Upper lobe of right lung (tissue), 1 donor: ENCODE measurements at regions not wholly inside any gene's neighbourhood (a gene's known extent, or its start where the extent isn't known, plus 50 kb on each side); places are given as distances from the start of the nearest gene placed in this dataset.

Experiments
- ATAC-seq: fragments of 200-7000 bp; cut with Tn5 transposase; one replicate; pipeline ENCODE4 v1.9.1; 2020; ENCODE audit warnings: mild to moderate bottlenecking, moderate library complexity
- DNase-seq: peaks from one replicate; pipeline ENCODE4 v3.0.0-alpha.2; 2020
- H3K27ac ChIP-seq: fragments of 200-600 bp; one replicate; pipeline ENCODE4 v1.8.0; 2022
- H3K27me3 ChIP-seq: fragments of 200-600 bp; one replicate; pipeline ENCODE4 v1.8.0; 2022; ENCODE audit warnings: mild to moderate bottlenecking
- H3K36me3 ChIP-seq: fragments of 200-600 bp; one replicate; pipeline ENCODE4 v1.8.0; 2022
- H3K4me1 ChIP-seq: fragments of 200-600 bp; one replicate; pipeline ENCODE4 v1.8.0; 2022
- H3K4me3 ChIP-seq: fragments of 200-600 bp; one replicate; pipeline ENCODE4 v1.8.0; 2022; ENCODE audit warnings: mild to moderate bottlenecking
- H3K9me3 ChIP-seq: fragments of 200-600 bp; one replicate; pipeline ENCODE4 v1.8.0; 2022
- CTCF ChIP-seq: fragments of 200-600 bp; IDR thresholded peaks from one replicate; pipeline ENCODE4 v1.8.0; 2022; ENCODE audit warnings: antibody characterized with exemption
- intact Hi-C: fragments of 100-400 bp; cut with DNase I; formaldehyde crosslinking; loops from one replicate; pipeline ENCODE4 v1.11.0; 2022
- donor health status: DM: no; HTN: yes; CAD: no; lungs with severe emphysema.

GRCh38 chr4:67006791-67007190 lies 538.5 kb downstream of the CENPC start:
- no peak for TF ChIP-seq CTCF
- H3K9me3 ChIP-seq = no peaks in the 10 kb centered on the region
- no peak for ATAC-seq
- H3K27me3 ChIP-seq = no peaks in the 10 kb centered on the region
- no peaks in the 10 kb centered on the region for H3K4me1 ChIP-seq
- H3K27ac ChIP-seq = no peak overlapping the region
- no peak for DNase-seq
- no peaks in the 10 kb centered on the region for H3K36me3 ChIP-seq
- intact Hi-C loops = no loop called here
- H3K4me3 ChIP-seq = no peak overlapping the region

- no peak for DNase-seq
- Histone ChIP-seq H3K9me3 (no peaks in the 10 kb centered on the region), H3K27ac (no peak overlapping the region), H3K4me3 (no peak overlapping the region), H3K27me3 (no peaks in the 10 kb centered on the region), H3K36me3 (no peaks in the 10 kb centered on the region), H3K4me1 (no peaks in the 10 kb centered on the region)
- intact Hi-C loops = no loop called here
- ATAC-seq = no peak
- no peak for TF ChIP-seq CTCF
Observed at GRCh38 chr4:66991521-66991920, 553.8 kb downstream of the CENPC start.

- H3K27me3 ChIP-seq = no peaks in the 10 kb centered on the region
- no peak for DNase-seq
- no peaks in the 10 kb centered on the region for H3K36me3 ChIP-seq
- no peak overlapping the region for H3K27ac ChIP-seq
- no peak overlapping the region for H3K4me3 ChIP-seq
- no peaks in the 10 kb centered on the region for H3K4me1 ChIP-seq
- TF ChIP-seq CTCF = no peak
- no peaks in the 10 kb centered on the region for H3K9me3 ChIP-seq
- ATAC-seq = no peak
- intact Hi-C loops = no loop called here
Observed at GRCh38 chr4:66974665-66975064, 570.6 kb downstream of the CENPC start.

GRCh38 chr4:66972087-66972486 lies 573.2 kb downstream of the CENPC start:
- Histone ChIP-seq H3K27me3 (no peaks in the 10 kb centered on the region), H3K36me3 (no peaks in the 10 kb centered on the region), H3K9me3 (no peaks in the 10 kb centered on the region), H3K27ac (no peak overlapping the region), H3K4me3 (no peak overlapping the region), H3K4me1 (no peaks in the 10 kb centered on the region)
- DNase-seq = no peak
- TF ChIP-seq CTCF = no peak
- ATAC-seq = no peak
- intact Hi-C loops = no loop called here

- Histone ChIP-seq H3K27me3 (no peaks in the 10 kb centered on the region), H3K36me3 (no peaks in the 10 kb centered on the region), H3K4me1 (no peaks in the 10 kb centered on the region), H3K4me3 (no peak overlapping the region), H3K27ac (no peak overlapping the region), H3K9me3 (no peaks in the 10 kb centered on the region)
- intact Hi-C loops = no loop called here
- no peak for TF ChIP-seq CTCF
- no peak for DNase-seq
- peak; percentile 46 for ATAC-seq
Observed at GRCh38 chr4:66964467-66964866, 580.8 kb downstream of the CENPC start.

GRCh38 chr4:66963084-66963483 lies 582.2 kb downstream of the CENPC start:
- no peaks in the 10 kb centered on the region for H3K4me1 ChIP-seq
- H3K27me3 ChIP-seq = no peaks in the 10 kb centered on the region
- DNase-seq (no peak), ATAC-seq (no peak)
- no peak overlapping the region for H3K27ac ChIP-seq
- H3K9me3 ChIP-seq = no peaks in the 10 kb centered on the region
- H3K4me3 ChIP-seq = no peak overlapping the region
- H3K36me3 ChIP-seq = no peaks in the 10 kb centered on the region
- TF ChIP-seq CTCF = no peak
- intact Hi-C loops = no loop called here
